B cell (primary cell): ENCODE measurements at regions not wholly inside any gene's neighbourhood (a gene's known extent, or its start where the extent isn't known, plus 50 kb on each side); places are given as distances from the start of the nearest gene placed in this dataset.
"Not testable (repeated sequence)": the region's sequence is repeated elsewhere in the genome, so short reads cannot be mapped to it uniquely, and the experiment has no call there.

Source experiments
- CTCF ChIP-seq: fragments of 200-600 bp; IDR thresholded peaks from one replicate; pipeline ENCODE4 v1.8.0; 2022; ENCODE audit warnings: antibody characterized with exemption, mild to moderate bottlenecking
- EZH2 ChIP-seq: IDR thresholded peaks from 2 replicates; pipeline ENCODE4 v1.6.1; 2012; ENCODE audit warnings: borderline replicate concordance, low read depth, mild to moderate bottlenecking, moderate library complexity, low read length; ENCODE audit not compliant: insufficient read depth, poor library complexity, severe bottlenecking

GRCh38 chr12:9415898-9416297 lies 191.8 kb downstream of the KLRB1 start:
- TF ChIP-seq CTCF, EZH2: not testable (repeated sequence)
